Panc1 (cell line): ENCODE measurements at regions not wholly inside any gene's neighbourhood (a gene's known extent, or its start where the extent isn't known, plus 50 kb on each side); places are given as distances from the start of the nearest gene placed in this dataset.

Experiments
- CTCF ChIP-seq: fragments of 450-650 bp; IDR thresholded peaks from 2 replicates; pipeline ENCODE4 v1.5.1; 2017; ENCODE audit warnings: mild to moderate bottlenecking
- POLR2AphosphoS5 ChIP-seq: IDR thresholded peaks from 2 replicates; pipeline ENCODE4 v1.6.1; 2012; ENCODE audit warnings: mild to moderate bottlenecking, low read depth, low read length, moderate library complexity
- REST ChIP-seq, 2 experiments: IDR thresholded peaks; 2 replicates each; pipeline ENCODE4 v1.6.1; 2011 to 2012; ENCODE audit warnings: low read depth in 2 of 2, control low read depth in 1 of 2, low read length in 1 of 2, mild to moderate bottlenecking in 1 of 2, moderate library complexity in 1 of 2; ENCODE audit not compliant: insufficient read depth in 1 of 2

- no peak for TF ChIP-seq CTCF
- no peak for TF ChIP-seq REST (IDR thresholded peaks at IDR 0.05; ENCODE audit: insufficient read depth in 1 of 2, low read depth in 2 of 2, low read length in 1 of 2)
- TF ChIP-seq POLR2AphosphoS5: no peak
These were observed 238.5 kb upstream of the GALNT17 start for GRCh38 chr7:70893422-70893821.
